ENCODE measurements at regions not wholly inside any gene's neighbourhood (a gene's known extent, or its start where the extent isn't known, plus 50 kb on each side); places are given as distances from the start of the nearest gene placed in this dataset.
"Not testable (repeated sequence)": the region's sequence is repeated elsewhere in the genome, so short reads cannot be mapped to it uniquely, and the experiment has no call there.

DNA sequence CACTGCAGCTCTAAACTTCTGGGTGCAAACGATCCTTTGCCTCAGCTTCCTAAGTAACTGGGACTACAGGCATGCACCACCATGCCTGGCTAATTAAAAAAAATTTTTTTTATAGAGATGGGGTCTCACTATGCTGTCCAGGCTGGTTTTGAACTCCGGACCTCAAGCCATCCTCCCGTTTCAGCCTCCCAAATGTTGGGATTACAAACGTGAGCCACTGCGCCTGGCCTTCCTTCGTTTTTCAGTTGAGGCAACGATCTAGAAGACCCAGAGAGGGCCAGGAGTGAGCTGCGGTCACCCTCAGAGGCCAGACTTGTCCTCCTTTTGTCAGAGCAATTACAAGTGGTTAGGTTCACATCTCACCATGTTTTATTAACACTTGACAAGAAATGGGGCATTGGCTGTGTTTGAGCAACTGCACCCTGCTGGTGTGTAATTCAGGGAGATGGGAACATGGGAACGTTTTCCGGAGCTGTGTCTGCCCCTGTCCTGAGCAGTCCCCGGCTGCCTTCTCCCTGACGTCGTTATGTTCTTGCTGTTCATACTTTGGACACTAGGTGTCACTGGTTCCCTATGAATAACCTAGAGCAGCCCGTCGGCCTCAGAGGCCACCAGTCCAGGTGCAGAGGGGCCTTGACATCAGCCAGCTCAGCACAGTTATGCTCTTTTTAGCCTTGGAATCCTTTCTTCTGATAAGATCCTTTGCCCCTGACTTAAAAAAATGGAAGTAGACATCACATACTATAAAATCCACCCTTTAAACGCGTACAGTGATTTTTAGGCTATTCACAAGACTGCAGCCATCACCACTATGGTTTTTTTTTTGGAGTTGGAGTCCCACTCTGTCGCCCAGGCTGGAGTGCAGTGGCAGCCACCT, 375.0 kb downstream of the TYW1 start:
- H3K9me3 Mint-ChIP-seq = peaks cover 6% of the 10 kb centered on the region
- no peak overlapping the region for H3K27ac Mint-ChIP-seq
- no peaks in the 10 kb centered on the region for H3K27me3 Mint-ChIP-seq (ENCODE audit: insufficient read depth)
- H3K4me3 Mint-ChIP-seq = no peak overlapping the region
- peak; percentile 29 for DNase-seq (ENCODE audit: low spot score)
- H3K4me1 Mint-ChIP-seq (ENCODE audit: low read depth) = no peaks in the 10 kb centered on the region
- intact Hi-C loops (cut with micrococcal nuclease) = no loop called here
- H3K36me3 Mint-ChIP-seq (ENCODE audit: low read depth) = no peaks in the 10 kb centered on the region

DNA sequence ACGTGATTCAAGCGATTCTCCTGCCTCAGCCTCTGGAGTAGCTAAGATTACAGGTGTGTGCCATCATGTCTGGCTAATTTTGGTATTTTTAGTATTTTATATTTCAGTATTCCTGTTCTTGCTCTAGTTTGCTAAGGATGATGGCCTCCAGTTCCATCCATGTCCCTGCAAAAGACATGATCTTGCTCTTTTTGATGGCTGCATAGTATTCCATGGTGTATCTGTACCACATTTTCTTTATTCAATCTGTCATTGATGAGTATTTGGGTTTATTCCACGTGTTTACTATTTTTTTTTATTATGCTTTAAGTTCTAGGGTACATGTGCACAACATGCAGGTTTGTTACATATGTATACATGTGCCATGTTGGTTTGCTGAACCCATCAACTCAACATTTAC, 376.8 kb downstream of the TYW1 start:
- H3K4me3 Mint-ChIP-seq = not testable (repeated sequence)

DNA sequence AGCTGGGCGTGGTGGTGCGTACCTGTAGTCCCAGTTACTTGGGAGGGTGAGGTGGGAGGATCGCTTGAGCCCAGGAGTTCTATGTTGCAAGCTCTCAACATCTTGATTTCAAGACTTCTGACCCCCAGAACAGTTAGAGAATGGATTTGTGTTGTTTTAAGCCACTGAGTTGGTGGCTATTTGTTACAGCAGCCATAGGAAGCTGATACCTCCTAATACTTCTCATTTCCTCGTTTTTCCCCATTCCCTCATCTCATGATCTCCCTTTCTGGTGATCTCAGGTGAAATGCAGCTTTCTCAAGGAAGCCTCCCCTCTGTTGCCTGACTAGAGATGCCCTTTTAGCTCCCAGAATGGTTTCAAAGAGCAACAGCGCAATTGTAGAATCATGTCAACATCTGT, 378.8 kb downstream of the TYW1 start:
- no peak overlapping the region for H3K4me3 Mint-ChIP-seq
- H3K27me3 Mint-ChIP-seq (ENCODE audit: insufficient read depth) = no peaks in the 10 kb centered on the region
- intact Hi-C loops (cut with micrococcal nuclease) = no loop called here
- H3K36me3 Mint-ChIP-seq (ENCODE audit: low read depth) = no peaks in the 10 kb centered on the region
- no peak overlapping the region for H3K27ac Mint-ChIP-seq
- peaks cover 6% of the 10 kb centered on the region for H3K9me3 Mint-ChIP-seq
- no peaks in the 10 kb centered on the region for H3K4me1 Mint-ChIP-seq (ENCODE audit: low read depth)
- DNase-seq (ENCODE audit: low spot score) = no peak

More for the DNA sequence above, 376.8 kb downstream of the TYW1 start:
- H3K27ac Mint-ChIP-seq; intact Hi-C loops (cut with micrococcal nuclease); H3K36me3 Mint-ChIP-seq (ENCODE audit: low read depth); H3K9me3 Mint-ChIP-seq; H3K27me3 Mint-ChIP-seq (ENCODE audit: insufficient read depth); H3K4me1 Mint-ChIP-seq (ENCODE audit: low read depth); DNase-seq (ENCODE audit: low spot score): not testable (repeated sequence)

DNA sequence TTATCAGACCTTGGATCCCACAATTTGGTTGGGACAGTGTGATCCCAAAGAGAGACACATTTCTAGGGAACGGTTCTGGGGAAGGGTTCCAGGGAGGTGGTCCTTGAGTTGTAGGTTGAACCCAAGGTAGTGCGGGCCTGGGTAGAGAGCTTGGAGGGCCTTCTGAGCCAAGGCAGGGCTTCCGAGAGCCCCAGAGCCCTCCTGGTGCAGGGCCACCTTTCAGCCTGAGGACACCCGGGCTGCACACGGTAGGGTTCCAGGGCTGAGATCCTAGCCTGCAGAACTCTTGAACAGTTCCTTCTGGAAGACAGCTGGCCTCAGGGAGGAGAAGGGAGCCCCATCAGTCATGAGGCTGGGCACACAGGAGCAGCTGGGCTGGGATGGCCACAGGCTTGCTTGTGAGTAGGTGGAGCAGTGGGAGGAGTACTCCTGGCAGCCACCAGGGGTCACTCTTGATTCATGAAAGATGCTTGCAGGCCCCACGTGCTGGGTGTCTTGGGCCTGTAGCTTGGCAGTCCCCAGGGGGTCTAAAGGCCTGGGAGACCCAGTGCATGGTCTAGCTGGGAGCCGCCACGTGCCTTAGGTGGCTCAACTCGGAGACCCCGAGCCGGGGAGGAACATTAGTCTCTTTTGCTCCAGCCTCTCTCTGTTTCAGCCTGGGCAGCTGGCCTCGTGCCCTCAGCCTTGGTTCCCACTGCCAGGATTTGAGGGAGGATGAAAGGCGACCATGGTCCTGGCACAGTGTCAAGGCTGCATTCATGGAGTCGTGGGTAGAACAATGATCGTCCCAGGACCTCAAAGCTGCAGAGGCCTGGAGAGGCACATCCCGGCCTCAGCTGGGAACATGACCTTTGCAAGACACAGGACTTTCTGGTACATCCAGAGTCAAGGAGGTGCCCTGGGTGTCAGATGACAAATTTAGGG, 381.6 kb downstream of the TYW1 start:
- no peaks in the 10 kb centered on the region for H3K27me3 Mint-ChIP-seq (ENCODE audit: insufficient read depth)
- intact Hi-C loops (cut with micrococcal nuclease) = no loop called here
- peak; percentile 18 for DNase-seq (ENCODE audit: low spot score)
- no peak overlapping the region for H3K27ac Mint-ChIP-seq
- no peak overlapping the region for H3K4me3 Mint-ChIP-seq
- no peaks in the 10 kb centered on the region for H3K36me3 Mint-ChIP-seq (ENCODE audit: low read depth)
- peaks cover 6% of the 10 kb centered on the region for H3K9me3 Mint-ChIP-seq
- no peaks in the 10 kb centered on the region for H3K4me1 Mint-ChIP-seq (ENCODE audit: low read depth)

DNA sequence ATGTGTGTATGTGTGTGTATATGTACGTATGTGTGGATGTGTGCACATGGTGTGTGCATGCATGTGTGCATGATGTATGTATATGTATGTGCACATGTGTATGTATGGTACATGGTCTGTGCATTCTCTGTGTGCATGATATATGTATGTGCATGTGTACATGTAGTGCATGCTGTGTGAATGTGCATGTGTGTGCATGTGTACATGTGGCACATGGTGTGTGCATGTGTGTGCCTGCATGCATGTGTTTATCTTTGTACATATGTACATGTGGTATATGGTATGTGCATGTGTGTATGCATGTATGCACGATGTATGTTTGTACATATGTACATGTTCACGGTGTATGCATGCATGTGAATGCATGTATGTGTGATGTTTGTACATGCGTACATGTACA, 383.7 kb downstream of the TYW1 start:
- DNase-seq (ENCODE audit: low spot score) = no peak
- Mint-ChIP-seq H3K4me3 (no peak overlapping the region), H3K4me1 (ENCODE audit: low read depth) (no peaks in the 10 kb centered on the region), H3K27me3 (ENCODE audit: insufficient read depth) (no peaks in the 10 kb centered on the region), H3K36me3 (ENCODE audit: low read depth) (no peaks in the 10 kb centered on the region), H3K27ac (no peak overlapping the region), H3K9me3 (no peaks in the 10 kb centered on the region)
- intact Hi-C loops (cut with micrococcal nuclease) = no loop called here

DNA sequence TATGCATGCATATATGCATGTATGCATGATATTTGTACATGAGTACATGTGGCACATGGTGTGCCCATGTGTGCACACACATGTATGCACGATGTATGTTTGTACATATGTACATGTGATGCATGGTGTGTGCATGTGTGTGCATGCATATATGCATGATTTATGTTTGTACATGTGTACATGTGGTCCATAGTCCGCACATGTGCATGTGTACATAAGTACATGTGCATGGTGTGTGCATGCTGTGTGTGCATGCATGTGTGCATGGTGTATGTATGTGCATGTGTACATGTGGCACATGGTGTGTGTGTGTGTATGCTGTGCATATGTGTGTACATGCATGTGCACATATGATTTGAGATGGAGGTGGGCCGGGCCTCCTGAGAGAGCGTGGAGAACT, 384.2 kb downstream of the TYW1 start:
- H3K4me3 Mint-ChIP-seq = no peak overlapping the region
- no peaks in the 10 kb centered on the region for H3K9me3 Mint-ChIP-seq

DNA sequence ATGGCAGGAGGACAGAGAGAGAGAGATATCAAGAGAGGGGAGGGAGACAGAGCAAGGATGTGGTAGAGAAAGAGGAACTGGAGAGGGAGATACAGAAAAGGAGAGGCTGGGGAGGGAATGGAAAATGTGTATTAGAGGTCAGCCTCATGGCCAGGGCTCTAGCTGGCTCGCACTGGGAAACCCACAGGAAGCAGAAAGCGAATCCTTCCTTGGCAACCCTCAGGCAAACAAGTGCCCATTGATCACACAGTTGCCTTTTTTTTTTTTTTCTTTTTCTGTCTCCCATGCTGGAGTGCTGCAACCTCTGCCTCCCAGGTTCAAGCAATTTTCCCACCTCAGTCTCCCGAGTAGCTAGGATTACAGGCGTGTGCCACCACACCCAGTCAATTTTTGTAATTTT, 391.2 kb downstream of the TYW1 start:
- intact Hi-C loops (cut with micrococcal nuclease) = no loop called here
- no peak for DNase-seq (ENCODE audit: low spot score)
- no peaks in the 10 kb centered on the region for H3K36me3 Mint-ChIP-seq (ENCODE audit: low read depth)
- no peaks in the 10 kb centered on the region for H3K27me3 Mint-ChIP-seq (ENCODE audit: insufficient read depth)
- H3K27ac Mint-ChIP-seq = no peak overlapping the region
- no peak overlapping the region for H3K4me3 Mint-ChIP-seq
- no peaks in the 10 kb centered on the region for H3K9me3 Mint-ChIP-seq
- H3K4me1 Mint-ChIP-seq (ENCODE audit: low read depth) = no peaks in the 10 kb centered on the region

More for the DNA sequence above, 384.2 kb downstream of the TYW1 start:
- Mint-ChIP-seq H3K27me3 (ENCODE audit: insufficient read depth) (no peaks in the 10 kb centered on the region), H3K4me1 (ENCODE audit: low read depth) (no peaks in the 10 kb centered on the region), H3K36me3 (ENCODE audit: low read depth) (no peaks in the 10 kb centered on the region), H3K27ac (no peak overlapping the region)
- intact Hi-C loops (cut with micrococcal nuclease) = no loop called here
- no peak for DNase-seq (ENCODE audit: low spot score)

DNA sequence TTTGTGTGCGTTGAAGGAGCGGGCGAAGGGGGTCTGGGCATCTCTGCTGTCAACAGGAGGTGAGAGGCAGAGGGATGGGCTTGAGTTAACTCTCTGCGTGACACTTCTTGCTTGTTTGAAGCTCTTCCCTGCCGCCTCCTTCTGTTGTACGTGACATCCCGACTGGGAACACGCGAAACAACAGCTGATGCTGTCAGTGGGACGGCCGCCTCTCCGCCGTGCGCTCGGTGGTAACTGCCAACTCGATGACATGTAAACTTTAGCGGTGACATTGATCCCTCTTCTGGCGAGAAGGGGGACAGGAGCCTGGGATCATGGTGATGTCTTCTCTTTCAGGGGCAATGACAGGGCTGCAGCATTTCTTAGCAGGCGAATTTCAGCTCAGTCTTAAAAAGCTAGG, 394.5 kb downstream of the TYW1 start:
- Mint-ChIP-seq H3K27me3 (ENCODE audit: insufficient read depth) (no peaks in the 10 kb centered on the region), H3K9me3 (no peaks in the 10 kb centered on the region), H3K4me3 (no peak overlapping the region), H3K4me1 (ENCODE audit: low read depth) (no peaks in the 10 kb centered on the region), H3K36me3 (ENCODE audit: low read depth) (no peaks in the 10 kb centered on the region), H3K27ac (no peak overlapping the region)
- no peak for DNase-seq (ENCODE audit: low spot score)
- intact Hi-C loops (cut with micrococcal nuclease) = no loop called here

DNA sequence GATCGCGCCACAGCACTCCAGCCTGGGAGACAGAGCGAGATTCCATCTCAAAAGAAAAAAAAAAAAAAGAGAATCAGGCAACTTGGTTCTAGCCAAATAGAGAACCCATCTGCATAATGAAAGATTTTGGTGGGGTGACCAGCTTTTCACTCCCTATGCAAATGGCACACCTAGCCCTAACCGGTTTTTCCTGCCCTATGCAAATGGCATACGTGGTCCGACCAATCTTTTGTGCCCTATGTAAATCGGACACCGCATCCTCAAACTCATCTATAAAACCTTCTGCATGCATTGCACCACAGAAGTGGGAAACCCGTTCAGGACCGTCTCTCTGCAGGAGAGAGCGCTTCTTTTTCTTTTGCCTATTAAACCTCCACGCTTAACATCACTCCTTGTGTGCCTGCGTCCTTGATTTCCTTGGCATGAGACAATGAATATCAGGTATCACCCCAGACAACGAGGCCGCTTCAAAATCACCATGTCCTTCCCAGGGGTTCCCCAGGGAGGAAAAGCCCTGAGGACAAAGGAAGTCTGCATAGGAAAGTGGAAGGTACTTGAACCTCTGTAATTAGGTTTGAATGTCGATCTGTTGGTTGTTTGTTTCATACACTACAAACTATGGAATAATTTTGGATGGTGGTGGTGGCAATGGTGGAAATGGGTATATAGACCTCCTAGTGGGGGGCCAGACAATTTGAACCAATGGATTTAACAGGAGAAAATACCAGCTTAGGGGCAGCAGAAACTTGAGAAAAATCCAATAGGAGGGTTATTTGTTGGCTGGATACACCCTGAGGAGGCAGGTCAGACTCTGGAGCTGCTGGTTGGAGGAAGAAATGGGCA, 396.2 kb downstream of the TYW1 start:
- Mint-ChIP-seq H3K27ac (no peak overlapping the region), H3K36me3 (ENCODE audit: low read depth) (no peaks in the 10 kb centered on the region), H3K4me3 (no peak overlapping the region), H3K4me1 (ENCODE audit: low read depth) (no peaks in the 10 kb centered on the region), H3K9me3 (peaks cover 4% of the 10 kb centered on the region), H3K27me3 (ENCODE audit: insufficient read depth) (no peaks in the 10 kb centered on the region)
- intact Hi-C loops (cut with micrococcal nuclease) = no loop called here
- DNase-seq (ENCODE audit: low spot score) = no peak

DNA sequence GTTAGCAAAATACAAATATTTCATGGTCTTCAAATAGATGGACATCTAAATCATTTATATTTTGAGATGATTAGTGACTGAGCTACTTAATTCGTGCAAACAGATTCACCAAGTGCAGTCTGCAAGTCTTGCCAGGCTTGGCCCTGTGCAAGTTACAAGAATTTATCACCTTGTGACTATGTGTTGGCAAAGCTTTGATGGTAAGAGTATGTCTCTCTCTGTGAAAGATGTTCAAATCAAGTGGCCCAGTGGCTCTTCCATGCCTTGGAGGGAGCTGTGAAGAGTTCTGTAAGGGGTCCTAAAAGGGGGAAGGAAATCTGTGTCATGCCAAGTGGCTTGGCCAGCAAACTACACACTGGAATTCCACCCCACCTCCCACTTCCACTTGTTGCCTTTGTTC, 397.3 kb downstream of the TYW1 start:
- intact Hi-C loops (cut with micrococcal nuclease) = no loop called here
- no peaks in the 10 kb centered on the region for H3K36me3 Mint-ChIP-seq (ENCODE audit: low read depth)
- no peaks in the 10 kb centered on the region for H3K27me3 Mint-ChIP-seq (ENCODE audit: insufficient read depth)
- DNase-seq (ENCODE audit: low spot score) = no peak
- H3K9me3 Mint-ChIP-seq = peaks cover 6% of the 10 kb centered on the region
- no peaks in the 10 kb centered on the region for H3K4me1 Mint-ChIP-seq (ENCODE audit: low read depth)
- H3K27ac Mint-ChIP-seq = no peak overlapping the region
- no peak overlapping the region for H3K4me3 Mint-ChIP-seq

DNA sequence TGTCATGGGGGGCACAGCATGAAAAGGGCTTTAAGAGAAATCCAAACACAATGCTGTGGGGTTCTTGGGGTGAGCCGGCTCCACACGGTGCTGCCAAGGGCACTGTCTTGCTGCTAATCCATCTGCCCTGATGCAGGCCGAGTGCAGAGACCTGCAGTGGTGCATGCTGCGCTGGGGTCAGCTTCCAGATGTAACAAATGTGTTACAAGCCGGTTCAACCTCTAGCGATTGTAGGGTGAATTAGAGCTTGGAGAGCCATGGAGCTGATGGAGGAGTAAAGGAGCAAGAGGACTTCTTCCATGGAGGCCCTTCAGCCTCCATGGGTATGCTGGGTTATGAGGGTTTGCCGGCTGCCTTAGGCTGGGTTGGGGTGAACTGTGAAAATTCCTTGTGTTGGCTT, 402.3 kb downstream of the TYW1 start:
- Mint-ChIP-seq H3K4me3 (no peak overlapping the region), H3K4me1 (ENCODE audit: low read depth) (no peaks in the 10 kb centered on the region), H3K27me3 (ENCODE audit: insufficient read depth) (no peaks in the 10 kb centered on the region), H3K27ac (no peak overlapping the region), H3K36me3 (ENCODE audit: low read depth) (no peaks in the 10 kb centered on the region), H3K9me3 (peaks cover 14% of the 10 kb centered on the region)
- DNase-seq (ENCODE audit: low spot score) = no peak
- intact Hi-C loops (cut with micrococcal nuclease) = no loop called here

DNA sequence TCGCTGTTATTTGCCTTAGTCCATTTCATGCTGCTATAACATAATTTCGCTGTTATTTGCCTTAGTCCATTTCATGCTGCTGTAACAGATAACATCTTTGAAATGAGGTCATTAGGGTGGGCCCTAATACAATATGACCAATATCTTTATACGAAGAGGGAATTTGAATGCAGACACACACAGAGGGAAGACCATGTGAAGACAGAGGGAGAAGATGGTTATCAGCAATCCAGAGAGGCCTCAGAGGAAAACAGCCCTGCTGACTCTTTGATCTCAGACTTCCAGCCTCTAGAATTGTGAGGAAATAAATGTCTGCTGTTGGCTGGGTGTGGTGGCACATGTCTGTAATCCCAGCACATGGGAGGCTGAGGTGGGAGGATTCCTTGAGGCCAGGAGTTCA, 404.9 kb downstream of the TYW1 start:
- H3K27me3 Mint-ChIP-seq (ENCODE audit: insufficient read depth) = no peaks in the 10 kb centered on the region
- H3K4me1 Mint-ChIP-seq (ENCODE audit: low read depth) = no peaks in the 10 kb centered on the region
- intact Hi-C loops (cut with micrococcal nuclease) = no loop called here
- DNase-seq (ENCODE audit: low spot score) = no peak
- H3K27ac Mint-ChIP-seq = no peak overlapping the region
- peaks cover 14% of the 10 kb centered on the region for H3K9me3 Mint-ChIP-seq
- H3K4me3 Mint-ChIP-seq = no peak overlapping the region
- no peaks in the 10 kb centered on the region for H3K36me3 Mint-ChIP-seq (ENCODE audit: low read depth)

All from activated T-helper 1 cell treated with anti-CD3 and anti-CD28 coated beads, Interleukin-12 subunit alpha, Interleukin-12 subunit beta, Interleukin-2, Interleukin-4 antibody, amounts not matched to agents 30 ng/mL and 10 ng/mL and 1 ng/mL, durations not matched to agents 14 hours and 24 hours and 36 hours (primary cell).